Stimulated activated CD4-positive, alpha-beta T cell treated with anti-CD3 and anti-CD28 coated beads, Interleukin-1b, Interleukin-23, amount 100 ng/mL, for 24 hours (primary cell): ENCODE measurements at regions not wholly inside any gene's neighbourhood (a gene's known extent, or its start where the extent isn't known, plus 50 kb on each side); places are given as distances from the start of the nearest gene placed in this dataset.
"Not testable (repeated sequence)": the region's sequence is repeated elsewhere in the genome, so short reads cannot be mapped to it uniquely, and the experiment has no call there.

Source experiments
- DNase-seq, 4 experiments: peaks; one replicate each; pipeline ENCODE4 v3.0.0-alpha.2; 2020; ENCODE audit warnings: low read depth in 4 of 4, low spot score in 1 of 4

DNA sequence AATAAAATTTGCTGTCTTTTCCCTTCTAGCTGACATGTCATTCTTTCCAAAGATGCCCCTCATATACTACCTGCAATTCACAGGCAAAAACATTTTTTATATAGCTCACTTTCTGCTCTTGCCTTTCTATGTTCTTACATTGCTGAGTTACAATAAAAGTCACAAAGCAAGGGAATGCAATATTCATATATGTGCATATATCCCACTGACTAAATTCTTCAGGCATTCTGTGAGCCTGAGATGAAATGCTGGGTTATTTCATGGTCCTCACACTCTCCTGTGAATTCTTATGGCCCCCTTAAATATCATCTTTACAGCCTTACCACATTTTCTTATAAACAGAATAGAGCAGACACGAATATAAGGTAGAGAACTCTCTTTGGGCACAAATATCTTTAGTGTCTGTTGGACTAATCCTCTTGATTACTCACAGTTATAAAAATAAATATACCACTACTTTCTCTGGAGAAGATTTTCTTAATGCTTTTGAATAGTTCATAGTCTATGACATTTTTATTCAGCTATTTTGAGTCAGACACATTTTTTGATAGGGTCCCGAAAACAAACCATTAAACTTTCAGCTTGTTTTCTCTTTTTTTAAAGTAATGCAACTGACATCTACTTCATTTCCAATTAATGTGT is 84.1 kb upstream of the H2AZ1 start:
- DNase-seq, result no peak

DNA sequence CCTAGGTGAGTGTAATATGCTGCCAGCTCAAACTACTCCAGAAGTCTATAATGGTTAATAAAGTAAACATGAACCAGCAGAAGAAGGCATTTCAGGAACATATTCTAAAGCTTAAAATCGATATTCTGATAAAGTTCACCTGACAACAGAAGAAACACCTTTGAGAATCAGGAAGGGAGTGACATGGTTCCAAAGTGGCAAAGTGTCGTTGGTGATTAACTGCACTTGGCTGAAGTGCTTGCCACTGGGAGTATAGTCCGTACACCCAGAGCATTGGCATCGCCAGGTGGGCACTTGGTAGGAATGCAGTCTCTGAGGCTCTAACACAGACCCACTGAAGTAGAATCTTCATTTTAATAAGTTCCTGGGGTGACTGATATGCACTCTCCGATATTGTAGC is 76.0 kb upstream of the H2AZ1 start:
- no peak for DNase-seq

DNA sequence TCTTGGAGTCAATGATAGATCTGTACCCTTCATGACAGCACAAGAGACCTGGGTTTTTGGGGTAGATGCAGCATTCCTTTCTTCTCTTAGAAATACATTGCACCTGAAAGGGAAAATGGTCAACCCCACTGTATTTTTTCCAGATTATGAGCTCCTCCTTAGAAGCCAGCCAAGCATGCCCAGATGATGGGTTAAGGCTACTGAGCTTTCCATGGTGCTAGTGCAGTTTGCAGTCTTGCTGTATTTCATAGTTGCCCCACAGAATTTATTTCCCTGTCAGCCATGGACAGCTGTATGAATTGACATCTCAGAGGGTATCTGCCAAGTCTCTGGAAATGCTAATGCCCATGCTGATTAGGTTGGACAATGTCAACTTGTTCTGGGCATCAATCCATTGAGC is 73.7 kb upstream of the H2AZ1 start:
- DNase-seq, result no peak

DNA sequence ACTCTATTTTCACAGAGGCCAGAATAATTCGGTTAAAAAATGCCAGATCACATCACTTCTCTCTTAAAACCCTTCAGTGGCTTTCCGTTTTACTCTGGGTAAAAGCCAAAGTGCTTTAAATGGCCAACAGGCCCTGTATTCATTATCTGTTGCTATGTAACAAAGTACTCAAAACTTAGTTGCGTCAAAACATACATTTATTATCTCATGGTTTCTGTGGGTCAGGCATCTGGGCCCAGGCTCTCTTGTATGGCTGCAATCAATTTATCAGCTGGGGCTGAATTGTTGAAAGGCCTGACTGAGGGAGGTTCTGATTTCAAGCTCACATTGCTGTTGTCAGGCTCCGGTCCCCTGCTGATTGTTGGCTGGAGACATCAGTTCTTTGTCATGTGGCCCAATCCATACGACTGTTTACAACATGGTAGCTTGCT is 72.7 kb upstream of the H2AZ1 start:
- DNase-seq, result no peak

DNA sequence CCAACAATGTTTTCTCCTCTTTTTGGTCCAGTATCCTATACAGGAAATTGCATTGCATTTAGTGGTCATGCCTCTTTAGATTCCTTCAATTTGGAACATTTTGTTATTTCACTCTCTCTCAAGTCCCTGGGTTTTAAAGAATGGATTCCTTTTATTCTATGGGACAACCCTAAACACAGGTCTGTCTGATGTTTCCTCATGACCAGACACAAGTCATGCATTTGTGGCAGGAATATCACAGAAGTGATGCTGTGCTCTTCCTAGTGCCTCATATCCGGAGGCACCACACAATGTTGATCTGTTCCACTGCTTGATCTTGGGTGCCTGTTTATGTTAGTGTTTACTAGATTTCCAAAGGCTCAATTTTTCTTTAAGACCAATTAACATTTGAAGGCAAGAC is 69.7 kb upstream of the H2AZ1 start:
- DNase-seq, result no peak

DNA sequence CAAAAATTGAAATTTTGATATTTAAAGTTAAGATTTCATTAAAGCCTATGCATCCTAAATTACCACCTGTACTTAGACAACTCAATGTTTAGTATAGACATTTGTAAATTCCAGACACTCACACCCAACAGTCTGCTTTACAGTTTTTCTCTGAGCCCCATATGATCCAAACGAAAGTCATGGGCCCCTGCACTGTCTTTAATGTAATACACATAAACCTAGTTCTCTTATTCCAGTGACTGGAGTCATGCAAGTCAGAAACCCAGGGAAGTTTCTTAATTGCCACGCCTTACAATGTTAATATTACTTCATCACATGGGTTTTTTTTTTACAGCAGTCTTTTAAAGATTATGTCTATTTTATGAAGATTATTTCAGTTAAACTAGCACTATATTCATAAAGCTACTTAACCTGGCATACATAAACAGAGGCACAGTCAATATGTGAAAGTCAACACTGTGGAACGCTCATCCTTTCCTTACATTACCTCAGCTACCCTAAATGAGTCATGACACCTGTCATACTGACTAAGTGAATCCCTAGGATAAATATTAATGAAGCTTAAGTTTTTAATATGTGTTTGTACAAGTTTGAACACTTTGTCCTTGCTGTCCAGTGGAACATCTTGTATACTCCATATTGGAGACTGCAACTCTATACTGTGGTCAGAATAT is 67.7 kb upstream of the H2AZ1 start:
- no peak for DNase-seq

DNA sequence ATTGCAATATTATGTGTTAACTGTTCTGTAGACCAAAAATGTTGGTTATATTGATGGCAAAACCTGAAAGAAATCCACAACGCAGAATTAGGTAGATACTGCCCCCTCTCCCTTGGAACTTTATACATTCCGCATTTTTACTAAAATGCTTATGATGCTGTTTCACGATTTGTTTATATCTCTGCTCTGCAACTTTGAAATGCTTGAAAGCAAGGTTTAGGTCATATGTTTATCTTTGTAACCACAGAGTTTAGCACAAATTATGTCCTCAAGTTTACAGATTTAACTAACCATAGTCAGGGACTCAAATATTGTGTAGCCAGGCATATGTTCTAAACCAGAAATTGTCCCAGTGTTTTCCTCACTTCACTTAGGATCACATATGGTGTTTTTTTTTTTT is 66.1 kb upstream of the H2AZ1 start:
- no peak for DNase-seq

DNA sequence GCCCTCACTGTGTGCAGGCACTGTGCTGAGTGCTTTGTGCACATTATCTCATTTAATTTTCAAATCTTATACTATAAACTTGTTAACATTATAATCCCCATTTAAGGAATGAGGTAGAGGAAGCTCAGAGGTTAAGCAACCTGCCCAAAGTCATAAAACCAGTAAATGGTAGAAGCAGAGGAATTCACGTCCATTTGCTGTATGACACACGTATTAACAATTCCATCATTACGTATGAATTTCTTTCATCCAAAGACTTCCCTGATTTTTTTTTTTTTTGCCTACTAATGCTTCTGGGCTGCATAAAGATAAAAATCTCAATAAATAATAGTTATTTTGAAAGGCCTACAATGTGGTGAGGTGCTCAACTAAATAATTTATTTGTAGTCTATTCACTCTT is 64.5 kb upstream of the H2AZ1 start:
- no peak for DNase-seq

DNA sequence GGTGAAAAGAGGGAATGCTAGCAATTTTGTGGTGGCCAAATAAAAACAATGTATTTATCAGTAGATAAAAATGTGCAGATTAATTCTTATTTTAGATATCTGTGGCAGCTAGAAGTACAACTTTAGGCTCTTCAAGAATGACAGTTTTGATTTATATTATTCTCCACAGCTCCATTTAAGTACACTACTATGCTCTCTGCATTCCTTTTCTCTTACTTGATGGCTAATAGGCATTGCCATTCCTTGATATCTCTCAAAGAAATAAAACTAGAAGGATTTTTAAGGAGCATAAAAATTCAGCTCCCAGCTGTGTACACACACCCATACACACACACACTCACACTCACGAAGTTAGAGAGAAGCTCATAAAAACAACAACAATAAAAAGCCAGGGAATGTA is 59.4 kb upstream of the H2AZ1 start:
- no peak for DNase-seq

DNA sequence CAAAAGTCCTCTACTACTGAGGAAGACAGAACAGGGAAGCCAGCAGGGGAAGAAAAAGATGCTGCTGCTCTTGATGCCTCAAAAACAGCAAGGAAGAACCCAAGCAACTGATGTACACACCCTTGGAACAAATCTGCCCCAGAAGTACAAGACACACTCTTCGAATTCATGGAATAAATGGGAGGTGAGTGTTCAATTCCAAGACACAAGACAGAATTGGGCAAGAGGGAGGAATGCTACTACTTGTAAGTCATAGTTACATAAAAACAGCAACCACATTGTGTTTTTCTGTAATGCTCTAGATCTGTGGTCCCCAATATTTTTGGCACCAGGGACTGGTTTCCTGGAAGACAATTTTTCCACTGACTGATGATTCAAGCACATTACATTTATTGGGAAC is 58.0 kb upstream of the H2AZ1 start:
- DNase-seq, result no peak

DNA sequence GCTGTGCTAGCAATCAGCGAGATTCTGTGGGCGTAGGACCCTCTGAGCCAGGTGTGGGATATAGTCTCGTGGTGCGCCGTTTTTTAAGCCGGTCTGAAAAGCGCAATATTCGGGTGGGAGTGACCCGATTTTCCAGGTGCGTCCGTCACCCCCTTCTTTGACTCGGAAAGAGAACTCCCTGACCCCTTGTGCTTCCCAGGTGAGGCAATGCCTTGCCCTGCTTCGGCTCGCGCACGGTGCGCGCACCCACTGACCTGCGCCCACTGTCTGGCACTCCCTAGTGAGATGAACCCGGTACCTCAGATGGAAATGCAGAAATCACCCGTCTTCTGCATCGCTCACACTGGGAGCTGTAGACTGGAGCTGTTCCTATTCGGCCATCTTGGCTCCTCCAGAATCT is 56.1 kb upstream of the H2AZ1 start:
- DNase-seq, result not testable (repeated sequence)
